NOMO-1 (cell line): ENCODE measurements at regions not wholly inside any gene's neighbourhood (a gene's known extent, or its start where the extent isn't known, plus 50 kb on each side); places are given as distances from the start of the nearest gene placed in this dataset.

Experiments
- DNase-seq, 2 experiments: peaks; one replicate each; lab custom pipeline; 2025; ENCODE audit not compliant: unreplicated experiment in 2 of 2; lab: John Stamatoyannopoulos, UW

DNA sequence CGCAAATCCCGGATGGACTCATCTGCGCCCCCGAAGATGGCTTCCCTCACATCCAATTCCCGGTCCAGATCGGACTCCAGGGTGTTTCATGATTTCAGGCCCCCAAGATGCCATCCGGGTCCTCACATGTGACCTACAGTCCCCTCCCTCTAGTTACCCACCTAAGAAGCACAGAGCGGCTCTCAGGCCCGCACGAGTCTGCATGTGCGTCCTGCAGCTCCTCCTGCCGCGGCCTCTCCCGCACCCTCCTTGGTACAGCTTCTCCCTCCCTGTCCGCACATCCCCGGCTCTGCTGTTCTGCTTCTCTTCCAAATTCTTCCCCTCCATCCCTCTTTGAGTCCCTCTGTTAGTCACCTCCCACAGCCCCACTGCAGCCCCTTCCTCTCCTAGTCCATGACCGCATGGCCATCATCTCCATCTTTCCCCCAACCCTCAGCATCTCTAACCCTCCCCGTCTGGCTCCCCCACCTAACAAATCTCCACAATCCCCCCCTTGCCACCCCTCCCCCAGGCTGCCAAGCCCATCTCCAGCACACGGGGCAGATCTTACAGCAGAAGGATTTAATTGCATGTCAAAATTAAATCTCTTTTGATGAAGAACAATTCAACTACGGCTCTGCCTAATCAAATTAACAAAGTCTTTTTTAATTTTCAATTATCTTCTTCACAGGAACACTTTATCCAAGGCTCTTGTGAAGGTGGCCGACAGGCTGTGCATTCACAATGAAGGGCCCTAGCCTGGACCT is 231.0 kb downstream of the RBFOX3 start:
- DNase-seq, result no peak

DNA sequence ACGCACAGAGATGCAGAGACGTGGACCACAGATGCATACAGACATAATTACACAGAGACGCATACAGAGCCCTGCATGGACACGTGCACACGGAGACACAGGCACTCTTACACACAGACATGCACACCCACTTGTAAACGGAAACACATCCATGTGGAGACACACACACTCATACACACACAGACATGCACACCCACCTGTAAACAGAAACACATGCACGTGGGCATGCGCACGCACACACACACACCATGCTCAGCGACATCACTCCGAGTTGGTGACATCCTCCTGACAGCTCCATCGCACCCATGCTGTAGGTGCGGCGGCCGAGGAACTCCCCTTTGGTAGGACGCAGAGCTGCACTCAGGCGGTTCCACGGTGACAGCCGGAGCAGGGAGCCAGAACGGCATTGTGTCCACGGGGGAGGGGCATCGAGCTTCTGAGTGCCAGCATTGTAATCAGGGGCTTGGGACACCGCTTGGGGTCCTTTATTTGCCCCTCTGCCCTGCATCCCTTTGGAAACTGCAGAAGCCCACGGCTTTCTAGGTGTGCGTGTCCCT is 233.5 kb downstream of the RBFOX3 start:
- DNase-seq, result no peak

DNA sequence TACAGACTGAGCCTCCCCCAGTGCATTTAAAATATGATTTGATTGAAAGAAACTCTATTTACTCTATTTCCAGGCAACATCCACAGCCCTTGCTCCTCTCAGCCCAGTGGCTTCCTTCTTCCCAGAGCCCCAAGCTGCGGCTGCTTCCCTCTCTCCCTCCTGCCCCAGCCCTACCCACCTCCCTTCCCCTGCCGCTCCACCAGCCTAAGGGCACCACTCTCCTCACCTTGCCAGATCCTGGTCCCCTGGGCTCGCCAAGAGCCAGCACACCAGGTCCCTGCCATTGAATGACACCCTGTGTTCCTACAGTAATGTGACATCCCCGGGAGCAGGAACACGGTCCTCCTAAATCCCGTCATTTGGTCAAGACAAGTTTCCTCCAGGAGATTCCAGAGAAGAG is 236.0 kb downstream of the RBFOX3 start:
- no peak for DNase-seq

DNA sequence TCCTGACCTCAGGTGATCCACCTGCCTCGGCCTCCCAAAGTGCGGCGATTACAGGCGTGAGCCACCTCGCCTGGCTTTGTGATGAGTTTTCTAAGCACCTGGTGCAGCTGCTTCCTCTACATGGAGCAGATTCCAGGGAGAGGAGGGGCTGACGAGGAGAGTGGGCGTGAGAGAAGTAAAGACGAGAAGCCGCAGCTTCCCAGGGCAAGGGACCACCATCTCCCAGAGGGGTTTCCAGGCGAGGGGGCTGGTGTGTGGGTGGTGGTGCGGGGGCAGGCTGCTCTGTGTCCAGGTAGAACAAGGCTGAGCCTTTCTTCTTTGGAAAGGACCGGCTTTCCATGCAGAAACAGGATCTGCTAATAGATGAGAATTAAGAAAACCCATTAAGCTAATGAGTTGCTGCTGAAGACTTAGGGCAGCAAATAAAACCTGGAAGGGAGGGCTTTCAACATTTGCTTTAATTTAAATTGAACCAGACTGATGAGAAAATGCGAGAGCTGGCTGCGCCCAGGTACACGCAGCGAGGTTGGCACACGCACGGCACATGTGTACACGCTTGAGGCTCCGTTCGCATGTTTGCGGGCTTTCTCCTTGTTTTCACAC is 236.7 kb downstream of the RBFOX3 start:
- no peak for DNase-seq

DNA sequence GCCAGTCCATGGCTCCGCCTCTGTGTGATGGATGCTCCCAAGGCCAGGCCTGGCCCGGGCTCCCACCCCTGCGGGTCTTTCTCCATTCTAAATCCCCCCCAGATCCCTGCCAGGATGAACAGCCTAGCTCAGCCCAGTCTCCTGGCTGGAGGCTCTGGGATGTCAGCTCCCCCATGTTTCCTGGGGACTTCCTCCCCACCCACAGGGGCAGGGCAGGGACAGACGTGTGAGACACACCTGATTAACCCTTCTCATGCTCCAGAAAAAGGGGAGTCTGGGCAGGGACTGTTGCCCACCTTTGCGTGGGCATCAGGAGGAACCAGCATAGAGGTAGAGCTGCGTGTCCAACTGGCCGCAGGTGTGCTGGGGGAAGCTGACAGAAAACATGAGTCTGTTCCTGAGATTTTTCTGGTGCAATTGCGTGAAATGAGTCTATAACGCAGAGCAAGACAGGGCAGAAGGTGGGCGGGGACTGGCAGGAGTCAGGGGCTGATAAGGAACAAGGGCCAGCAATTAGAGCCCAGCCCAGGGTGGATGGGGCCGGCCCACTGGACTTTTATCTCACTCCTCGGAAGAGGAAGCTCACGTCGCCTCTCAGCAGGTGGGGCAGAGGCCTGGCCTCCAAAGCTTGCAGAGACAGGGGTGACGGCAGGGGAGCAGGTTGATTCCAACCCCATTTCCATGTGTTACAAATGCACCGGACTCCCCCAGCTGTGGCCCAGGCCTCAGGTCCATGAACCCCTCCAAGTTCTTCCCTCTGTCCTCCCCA is 238.2 kb downstream of the RBFOX3 start:
- no peak for DNase-seq

DNA sequence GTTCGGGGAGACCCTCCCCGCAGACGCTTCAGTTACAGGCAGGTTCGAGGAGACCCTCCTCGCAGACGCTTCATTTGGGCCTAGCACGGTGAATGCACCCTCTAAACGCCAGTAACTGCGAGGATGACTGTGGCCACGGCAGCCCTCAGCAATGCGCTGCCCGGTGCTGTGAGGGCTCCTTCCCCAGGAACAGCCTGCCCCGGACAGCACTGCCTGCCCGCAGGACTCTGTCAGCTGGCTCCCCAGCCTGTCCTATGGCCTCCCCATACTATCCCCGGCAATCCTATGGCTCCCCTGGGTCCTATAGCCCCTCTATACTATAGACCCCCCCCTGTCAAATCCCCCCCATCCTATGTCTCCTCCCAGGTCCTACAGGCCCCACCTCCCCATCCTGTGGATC is 238.9 kb downstream of the RBFOX3 start:
- DNase-seq, result no peak

DNA sequence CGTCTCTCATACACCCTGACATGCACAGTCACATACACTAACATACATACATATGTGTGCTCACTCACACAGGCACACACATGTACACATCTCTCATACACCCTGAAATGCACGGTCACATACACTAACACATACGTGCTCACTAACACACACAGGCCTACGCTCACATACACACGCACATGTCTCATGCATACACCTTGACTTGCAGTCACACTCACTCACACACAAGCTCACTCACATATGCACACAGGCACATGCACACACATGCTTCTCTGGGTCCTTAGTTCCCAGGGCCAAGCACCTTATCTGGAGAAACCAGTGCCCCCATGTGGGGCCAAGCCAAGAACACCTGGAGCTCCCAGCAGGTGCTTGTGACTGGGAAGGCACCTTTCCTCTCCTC is 240.3 kb downstream of the RBFOX3 start:
- DNase-seq, result no peak

DNA sequence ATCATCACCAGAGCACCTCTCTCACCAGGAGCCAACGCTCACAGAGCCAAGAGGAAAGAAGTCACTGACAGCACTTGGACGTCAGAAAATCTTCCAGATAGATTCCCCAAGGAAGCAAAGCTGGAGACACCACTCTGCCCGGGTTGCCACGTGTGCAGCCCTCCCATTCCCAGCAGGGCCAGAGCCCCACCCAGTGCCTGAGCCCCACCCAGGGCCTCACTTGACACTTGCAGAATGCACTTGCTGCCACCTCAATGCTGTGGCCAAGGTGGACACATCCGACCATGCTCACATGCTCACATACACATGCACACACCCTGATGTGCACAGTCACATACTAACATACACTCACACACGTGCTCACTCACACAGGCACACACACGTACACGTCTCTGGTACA is 240.7 kb downstream of the RBFOX3 start:
- DNase-seq, result no peak

DNA sequence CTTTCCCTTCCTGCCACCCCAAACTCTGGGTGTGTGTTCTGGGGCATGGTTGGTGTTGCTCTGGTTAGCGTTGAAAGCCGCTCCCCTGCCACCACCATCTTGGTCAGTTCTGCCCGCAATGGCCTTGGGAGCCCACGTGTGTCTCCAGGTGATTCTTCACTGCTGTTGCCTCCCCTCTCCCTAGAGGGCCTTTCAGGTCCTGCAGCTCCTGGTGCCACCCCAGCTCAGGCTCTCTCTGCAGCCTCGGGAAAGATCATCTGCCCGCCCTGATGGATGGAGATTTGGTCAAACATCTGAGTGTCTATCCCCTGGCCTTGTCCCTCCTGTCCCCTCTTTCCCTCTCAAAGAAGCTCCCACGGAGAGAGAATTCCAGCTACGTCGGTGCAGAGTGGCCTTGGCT is 241.3 kb downstream of the RBFOX3 start:
- DNase-seq, result no peak

DNA sequence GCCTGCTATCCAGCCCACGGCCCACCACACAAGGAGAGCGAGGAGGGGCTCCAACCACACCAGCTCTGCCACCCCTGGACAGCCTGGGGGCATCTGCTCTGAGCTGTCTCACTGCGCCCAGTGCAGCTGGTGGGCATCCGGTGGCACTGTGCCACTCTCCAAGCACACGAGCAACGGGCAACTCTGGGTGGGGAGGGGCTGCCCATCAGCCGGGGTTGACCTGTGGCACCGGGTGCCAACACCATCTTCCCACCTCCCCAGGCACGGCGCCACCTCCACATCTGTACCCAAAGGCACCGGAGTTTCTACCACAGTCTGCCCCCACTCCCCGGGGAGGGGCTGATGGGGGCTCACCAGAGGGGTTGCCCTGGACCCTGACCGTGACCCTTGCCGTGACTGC is 241.8 kb downstream of the RBFOX3 start:
- no peak for DNase-seq

DNA sequence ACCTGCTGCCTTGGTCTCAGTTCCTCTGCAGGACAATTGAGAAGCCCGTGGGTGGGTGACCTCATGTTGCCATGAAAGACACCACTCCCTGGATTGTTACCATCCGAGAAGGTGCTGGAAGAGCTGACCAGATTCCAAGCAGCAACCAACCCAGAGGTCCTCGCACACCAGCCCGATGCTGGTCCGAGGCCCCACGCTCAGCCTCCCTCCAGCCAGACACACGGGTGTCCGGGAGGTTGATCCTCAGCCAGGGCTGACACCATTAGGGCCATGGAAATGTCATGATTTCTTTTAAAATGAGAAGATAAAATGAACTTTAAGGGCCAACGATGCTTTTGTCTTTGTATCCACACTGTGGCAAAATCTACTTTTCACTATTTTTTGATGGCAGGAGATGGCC is 242.3 kb downstream of the RBFOX3 start:
- no peak for DNase-seq

DNA sequence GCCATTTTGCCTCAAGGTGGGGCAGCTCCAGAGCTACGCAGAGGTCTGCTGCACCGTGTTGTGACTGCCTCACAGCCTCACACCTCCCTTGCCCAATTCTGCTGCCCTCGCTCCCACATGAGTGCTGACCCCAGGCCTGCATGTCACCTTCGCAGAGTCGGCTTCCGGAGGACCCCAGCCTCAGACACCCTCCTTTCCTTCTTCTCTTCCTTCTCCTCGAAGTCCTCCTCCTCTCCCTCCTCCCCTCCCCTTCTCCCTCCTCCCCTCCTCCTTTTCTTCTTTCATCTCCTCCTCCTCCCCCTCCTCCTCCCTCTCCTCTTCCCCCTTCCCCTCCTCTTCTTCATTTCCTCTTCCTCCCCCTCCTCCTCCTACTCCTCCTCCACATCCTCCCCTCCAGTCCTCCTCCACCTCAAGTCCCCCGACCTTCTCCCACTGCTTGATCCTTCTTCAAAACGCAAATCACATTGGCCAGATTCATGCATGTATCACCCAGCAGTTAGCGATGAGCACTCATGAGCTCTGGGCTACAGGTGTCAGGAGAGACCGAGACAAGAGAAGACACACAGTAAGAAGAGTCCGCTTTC is 243.8 kb downstream of the RBFOX3 start:
- DNase-seq, result no peak

DNA sequence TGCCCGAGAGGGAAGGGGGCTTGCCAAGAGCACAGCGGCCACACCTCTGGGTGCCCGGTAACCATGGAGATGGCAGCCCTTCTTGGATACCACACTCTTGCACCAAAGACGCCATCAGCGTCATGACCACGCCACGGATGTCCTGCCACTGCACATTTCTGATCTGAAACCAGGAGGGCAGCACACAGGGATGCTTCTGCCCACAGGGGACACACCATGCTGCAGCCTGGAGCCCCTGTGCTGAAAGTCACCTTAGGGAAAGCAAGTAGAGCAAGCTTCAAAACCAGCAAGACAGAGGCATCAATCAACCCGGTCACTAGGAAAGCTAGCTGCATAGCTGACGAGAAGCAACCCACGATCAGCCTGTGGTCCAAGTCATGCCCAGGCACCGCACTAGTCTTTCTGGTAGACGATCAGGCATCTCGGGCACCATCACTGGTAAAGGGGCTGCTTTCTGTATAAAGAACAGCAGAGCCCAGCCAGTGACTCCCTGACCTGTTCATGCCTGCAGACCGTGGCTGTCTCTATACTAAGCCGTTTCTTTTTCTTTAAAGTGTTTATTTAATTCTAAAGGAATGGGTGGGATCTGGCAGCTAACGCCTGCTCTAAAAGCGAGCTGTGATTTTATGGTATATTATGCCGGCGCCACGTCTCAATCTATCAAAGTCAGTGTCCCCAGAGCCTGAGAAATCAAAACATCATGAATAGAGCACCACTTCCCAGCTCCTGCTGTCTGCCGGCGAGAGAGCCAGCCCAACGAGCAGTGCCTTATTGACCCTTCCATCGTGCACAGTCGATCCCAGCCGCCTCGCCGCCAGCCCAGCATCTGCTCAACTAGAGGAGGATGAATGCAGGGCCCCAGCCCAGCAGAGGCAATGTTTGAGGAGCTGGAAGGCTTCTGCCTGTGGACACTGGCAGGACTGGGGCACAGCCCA is 244.7 kb downstream of the RBFOX3 start:
- DNase-seq, result no peak

DNA sequence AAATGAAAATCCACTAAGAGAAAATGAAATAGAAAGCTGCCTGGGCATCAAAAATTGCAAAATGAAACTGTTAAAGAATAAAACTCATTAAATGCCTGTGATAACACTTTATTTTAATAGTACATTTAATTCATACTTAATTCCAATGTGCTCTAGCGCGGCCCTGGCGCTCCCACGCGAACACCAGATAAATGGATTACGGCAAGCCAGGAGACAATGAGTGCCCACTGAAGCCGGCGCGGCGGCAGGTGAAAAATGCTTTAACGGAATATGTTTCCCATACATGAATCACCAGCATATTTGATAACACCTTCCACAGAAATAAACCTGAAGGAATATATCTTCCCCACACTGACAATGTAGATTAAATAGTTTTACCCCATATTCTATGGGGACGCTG is 245.5 kb downstream of the RBFOX3 start:
- DNase-seq, result no peak

DNA sequence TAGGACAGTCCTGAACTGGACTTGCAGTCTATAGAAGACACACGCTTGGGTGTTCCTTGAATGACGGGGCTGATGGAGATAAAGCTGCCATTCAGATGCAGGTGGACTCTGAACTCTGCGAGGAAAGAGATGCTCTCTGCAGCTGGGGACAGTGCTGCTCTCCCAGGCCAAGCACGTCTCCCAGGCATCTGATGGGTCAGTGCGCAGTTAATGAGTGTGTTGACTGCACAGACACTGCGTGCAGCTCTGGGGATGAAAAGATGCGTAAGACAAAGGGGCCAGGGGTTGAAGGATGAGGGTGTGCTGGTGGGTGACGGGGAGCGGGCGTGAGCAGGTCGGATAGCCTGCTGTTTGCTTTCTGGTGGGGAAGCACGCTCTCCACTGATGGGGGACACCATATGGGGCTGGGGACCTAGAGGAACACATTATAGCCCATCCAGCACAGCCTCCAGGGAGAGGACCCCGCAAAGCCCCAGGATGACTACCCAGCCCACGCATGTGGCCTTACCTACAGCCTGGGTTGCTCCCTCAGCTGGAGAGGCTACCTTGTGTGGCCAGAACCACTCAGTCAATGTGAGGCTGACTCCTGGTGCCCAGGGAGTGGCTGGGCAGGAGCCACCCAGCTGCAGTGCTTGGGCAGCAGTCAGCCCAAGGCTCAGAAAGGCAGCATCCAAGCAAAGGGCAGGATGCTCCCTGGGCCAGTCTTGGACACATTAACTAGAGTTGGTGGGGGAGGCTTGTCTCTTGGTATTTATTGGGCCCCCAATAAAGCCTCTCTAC is 246.3 kb downstream of the RBFOX3 start:
- no peak for DNase-seq

DNA sequence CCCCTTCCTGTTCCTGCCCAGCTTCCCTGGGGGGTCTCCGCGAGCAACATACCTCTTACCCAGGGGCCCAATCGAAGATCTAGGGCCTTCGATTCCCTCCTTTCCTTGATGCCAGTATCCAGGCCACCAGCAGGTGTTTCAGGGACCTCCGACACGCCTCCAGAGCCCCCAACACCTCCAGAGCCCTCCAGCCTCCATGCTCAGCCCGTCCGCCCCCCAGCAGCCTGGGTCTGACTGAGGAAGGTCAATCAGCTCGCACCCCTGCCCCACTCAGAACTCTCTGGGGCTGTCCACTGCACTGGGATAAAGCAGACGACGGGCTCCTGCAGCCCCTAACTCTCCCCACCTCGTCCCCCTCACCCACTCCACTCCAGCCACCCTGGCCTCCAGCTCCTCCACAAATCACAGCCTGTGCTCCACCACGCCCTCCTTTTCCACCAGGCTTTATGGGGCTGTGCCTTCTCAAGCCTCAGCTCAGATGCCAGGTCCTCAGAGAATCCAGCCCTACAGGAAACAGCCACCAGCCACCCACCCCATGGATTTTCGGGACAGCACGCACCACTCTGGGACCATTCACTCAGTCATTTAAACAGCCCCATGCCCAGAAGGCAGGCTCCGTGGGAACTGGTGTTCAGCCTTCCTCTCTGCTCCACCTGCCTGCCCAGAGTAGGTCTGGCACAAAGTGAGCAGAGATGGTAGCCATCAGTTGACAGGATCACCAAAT is 247.1 kb downstream of the RBFOX3 start:
- DNase-seq, result no peak

DNA sequence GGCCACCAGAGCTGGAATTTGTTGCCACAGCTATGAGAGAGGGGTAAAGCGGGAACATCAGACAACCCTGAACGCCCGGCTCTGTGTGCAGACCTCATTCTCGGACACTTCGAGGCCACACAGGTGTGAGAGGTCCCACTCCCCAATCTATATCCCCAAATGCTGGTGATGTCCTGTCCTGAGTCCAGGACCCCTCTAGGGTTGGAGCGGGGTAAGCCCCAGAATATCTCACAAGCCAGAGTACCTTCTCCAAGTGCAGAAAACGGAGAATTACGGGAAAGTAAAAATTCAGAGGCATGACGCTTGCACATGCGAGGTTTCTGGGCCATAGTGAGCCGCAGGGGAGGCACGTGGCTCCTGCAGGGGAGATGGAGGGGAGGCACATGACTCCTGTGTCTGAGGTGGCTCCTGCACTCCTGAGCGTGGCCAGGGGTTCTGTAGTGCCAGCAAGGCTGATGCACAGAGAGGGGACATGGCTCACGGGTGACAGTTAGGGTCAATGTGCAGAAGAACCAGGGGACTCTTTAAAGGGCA is 248.0 kb downstream of the RBFOX3 start:
- DNase-seq, result no peak

DNA sequence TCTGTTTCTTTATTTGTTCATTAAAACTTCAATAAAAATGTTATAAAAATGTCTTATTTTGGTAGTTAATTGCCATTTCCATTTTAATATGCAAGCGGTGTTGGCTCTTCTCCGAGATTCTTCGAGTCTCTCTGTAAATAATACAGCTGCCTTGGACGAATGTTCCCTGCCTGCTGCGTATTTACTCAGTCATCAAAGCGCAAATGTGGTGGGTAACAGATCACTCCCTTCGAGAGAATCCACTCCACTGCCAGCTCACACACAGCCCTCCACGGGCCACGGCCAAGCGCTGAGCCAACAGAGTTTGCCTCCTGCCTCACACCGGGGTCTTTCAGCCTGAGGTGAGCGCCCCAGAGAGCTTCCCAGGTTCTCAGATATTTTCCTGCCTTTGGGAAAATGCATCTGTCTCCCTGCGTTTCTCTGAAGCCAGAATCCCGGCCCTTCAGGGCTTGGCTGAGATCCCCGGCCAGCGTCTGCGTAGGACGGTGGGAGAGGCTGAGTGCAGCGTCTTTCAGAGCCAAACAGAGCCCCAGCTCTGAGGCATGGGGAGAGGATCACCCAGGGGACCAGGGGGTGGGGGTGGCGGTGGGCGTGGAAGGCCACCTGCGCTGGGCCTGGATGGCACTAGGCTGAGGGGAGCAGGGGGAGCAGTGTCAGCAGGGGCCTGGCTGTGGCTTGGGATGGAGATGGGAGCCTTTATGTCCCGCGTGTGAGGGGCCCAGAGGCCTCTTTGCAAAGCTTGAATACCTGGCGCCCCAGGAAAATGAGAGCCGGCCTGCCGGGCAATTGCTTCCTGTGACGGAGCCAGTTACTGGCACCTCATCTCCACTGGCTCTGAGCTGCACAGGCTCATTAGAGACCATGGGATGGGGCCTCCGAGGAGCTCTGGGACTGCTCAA is 248.7 kb downstream of the RBFOX3 start:
- no peak for DNase-seq
